ENCODE measurements at regions not wholly inside any gene's neighbourhood (a gene's known extent, or its start where the extent isn't known, plus 50 kb on each side); places are given as distances from the start of the nearest gene placed in this dataset.

DNA sequence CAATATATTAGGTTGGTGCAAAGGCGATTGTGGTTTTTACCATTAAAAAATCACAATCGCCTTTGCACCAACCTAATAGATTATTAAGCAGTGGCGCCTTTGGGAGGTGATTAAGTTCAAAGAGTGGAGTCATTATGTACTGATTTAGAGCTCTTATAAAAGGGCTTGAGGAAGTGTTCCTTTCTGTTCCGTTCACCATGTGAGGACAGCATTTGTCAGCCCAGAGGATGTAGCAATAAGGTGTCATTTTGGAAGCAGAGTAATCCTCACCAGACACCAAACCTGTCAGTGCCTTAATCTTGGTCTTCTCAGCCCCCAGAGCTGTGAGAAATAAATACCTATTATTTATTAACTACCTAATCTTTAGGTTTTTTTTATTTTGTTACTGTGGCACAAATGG, 542.1 kb upstream of the MAN1A1 start:
- H3K4me3 Mint-ChIP-seq (ENCODE audit: unreplicated experiment): no peak overlapping the region
- H3K4me1 Mint-ChIP-seq (ENCODE audit: insufficient read depth, unreplicated experiment): no peaks in the 10 kb centered on the region
- no TSS peak for BruUV-seq (replicated peaks)
- no peak for DNase-seq (ENCODE audit: unreplicated experiment)
- no peak overlapping the region for H3K27ac Mint-ChIP-seq (ENCODE audit: low read depth, unreplicated experiment)
- intact Hi-C loops (cut with micrococcal nuclease): no loop called here
- H3K27me3 Mint-ChIP-seq (ENCODE audit: insufficient read depth, unreplicated experiment): no peaks in the 10 kb centered on the region
- TF ChIP-seq, protein P1, sequence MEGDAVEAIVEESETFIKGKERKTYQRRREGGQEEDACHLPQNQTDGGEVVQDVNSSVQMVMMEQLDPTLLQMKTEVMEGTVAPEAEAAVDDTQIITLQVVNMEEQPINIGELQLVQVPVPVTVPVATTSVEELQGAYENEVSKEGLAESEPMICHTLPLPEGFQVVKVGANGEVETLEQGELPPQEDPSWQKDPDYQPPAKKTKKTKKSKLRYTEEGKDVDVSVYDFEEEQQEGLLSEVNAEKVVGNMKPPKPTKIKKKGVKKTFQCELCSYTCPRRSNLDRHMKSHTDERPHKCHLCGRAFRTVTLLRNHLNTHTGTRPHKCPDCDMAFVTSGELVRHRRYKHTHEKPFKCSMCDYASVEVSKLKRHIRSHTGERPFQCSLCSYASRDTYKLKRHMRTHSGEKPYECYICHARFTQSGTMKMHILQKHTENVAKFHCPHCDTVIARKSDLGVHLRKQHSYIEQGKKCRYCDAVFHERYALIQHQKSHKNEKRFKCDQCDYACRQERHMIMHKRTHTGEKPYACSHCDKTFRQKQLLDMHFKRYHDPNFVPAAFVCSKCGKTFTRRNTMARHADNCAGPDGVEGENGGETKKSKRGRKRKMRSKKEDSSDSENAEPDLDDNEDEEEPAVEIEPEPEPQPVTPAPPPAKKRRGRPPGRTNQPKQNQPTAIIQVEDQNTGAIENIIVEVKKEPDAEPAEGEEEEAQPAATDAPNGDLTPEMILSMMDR (IDR thresholded peaks at IDR 0.05; ENCODE audit: unreplicated experiment): no peak
- H3K9me3 Mint-ChIP-seq (ENCODE audit: unreplicated experiment): no peaks in the 10 kb centered on the region
- ChIA-PET CTCF (interaction anchor here (0.6 to 1.2 kb wide), 4 partner anchors 10 to 87 kb away, joined by 3 to 4 read pairs (median 3); no protein-coding TSS in a partner anchor), POLR2A (interaction anchor here (0.6 to 1.2 kb wide), 4 partner anchors 12 to 779 kb away, joined by 4 read pairs; no protein-coding TSS in a partner anchor)
- no peaks in the 10 kb centered on the region for H3K36me3 Mint-ChIP-seq (ENCODE audit: insufficient read depth, unreplicated experiment)

DNA sequence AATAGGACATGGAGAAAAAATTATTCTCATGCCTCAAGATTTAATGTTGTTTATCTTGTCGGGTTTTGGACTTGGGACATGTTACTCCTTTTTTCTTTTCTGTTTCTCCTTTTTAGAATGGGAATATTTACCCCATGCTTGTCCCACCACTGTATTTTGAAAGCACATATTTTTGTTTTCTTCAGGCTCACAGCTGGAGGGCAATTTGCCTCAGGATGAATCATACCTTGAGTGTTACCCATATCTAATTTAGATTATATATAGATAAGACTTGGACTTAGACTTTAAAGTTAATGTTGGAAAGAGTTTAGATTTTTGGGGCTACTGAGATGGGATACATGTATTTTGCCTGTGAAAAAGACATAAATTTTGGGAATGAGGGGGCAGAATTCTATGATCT, 541.6 kb upstream of the MAN1A1 start:
- no TSS peak for BruUV-seq (replicated peaks)
- no peak overlapping the region for H3K27ac Mint-ChIP-seq (ENCODE audit: low read depth, unreplicated experiment)
- no peaks in the 10 kb centered on the region for H3K4me1 Mint-ChIP-seq (ENCODE audit: insufficient read depth, unreplicated experiment)
- H3K27me3 Mint-ChIP-seq (ENCODE audit: insufficient read depth, unreplicated experiment): no peaks in the 10 kb centered on the region
- no peaks in the 10 kb centered on the region for H3K36me3 Mint-ChIP-seq (ENCODE audit: insufficient read depth, unreplicated experiment)
- no peak overlapping the region for H3K4me3 Mint-ChIP-seq (ENCODE audit: unreplicated experiment)
- H3K9me3 Mint-ChIP-seq (ENCODE audit: unreplicated experiment): no peaks in the 10 kb centered on the region
- ChIA-PET CTCF (interaction anchor here (0.6 kb wide), 1 partner anchor 57 kb away, joined by 3 read pairs; no protein-coding TSS in a partner anchor), POLR2A (interaction anchor here (0.6 kb wide), 1 partner anchor 19 kb away, joined by 4 read pairs; no protein-coding TSS in a partner anchor)
- intact Hi-C loops (cut with micrococcal nuclease): no loop called here
- TF ChIP-seq, protein P1 (IDR thresholded peaks at IDR 0.05; ENCODE audit: unreplicated experiment): no peak
- no peak for DNase-seq (ENCODE audit: unreplicated experiment)

DNA sequence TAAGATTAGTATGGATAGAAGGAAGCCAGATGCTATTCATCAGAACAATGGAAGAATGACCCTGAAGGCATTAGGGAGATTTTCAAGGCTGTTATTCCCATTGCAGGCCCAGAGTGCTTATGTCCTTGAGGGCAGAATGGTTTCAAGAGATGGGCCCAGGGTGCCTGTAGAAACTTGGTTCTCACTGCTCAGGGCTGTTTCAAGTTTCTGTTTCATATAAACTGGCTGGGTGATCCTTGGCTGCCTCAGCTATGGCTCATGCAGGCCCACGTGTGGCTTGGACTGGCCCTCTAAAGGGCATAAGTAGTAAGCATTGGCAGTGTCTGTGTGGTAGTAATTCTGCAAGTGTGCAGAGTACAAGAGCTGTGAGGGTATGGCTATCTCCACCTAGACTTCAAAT, 540.9 kb upstream of the MAN1A1 start:
- ChIA-PET POLR2A (no interaction called here), CTCF (no interaction called here)
- Mint-ChIP-seq H3K4me1 (ENCODE audit: insufficient read depth, unreplicated experiment) (no peaks in the 10 kb centered on the region), H3K4me3 (ENCODE audit: unreplicated experiment) (no peak overlapping the region), H3K27ac (ENCODE audit: low read depth, unreplicated experiment) (no peak overlapping the region), H3K36me3 (ENCODE audit: insufficient read depth, unreplicated experiment) (no peaks in the 10 kb centered on the region), H3K9me3 (ENCODE audit: unreplicated experiment) (no peaks in the 10 kb centered on the region), H3K27me3 (ENCODE audit: insufficient read depth, unreplicated experiment) (no peaks in the 10 kb centered on the region)
- no TSS peak for BruUV-seq (replicated peaks)
- intact Hi-C loops (cut with micrococcal nuclease): no loop called here
- TF ChIP-seq, protein P1 (IDR thresholded peaks at IDR 0.05; ENCODE audit: unreplicated experiment): no peak
- DNase-seq (ENCODE audit: unreplicated experiment): no peak

DNA sequence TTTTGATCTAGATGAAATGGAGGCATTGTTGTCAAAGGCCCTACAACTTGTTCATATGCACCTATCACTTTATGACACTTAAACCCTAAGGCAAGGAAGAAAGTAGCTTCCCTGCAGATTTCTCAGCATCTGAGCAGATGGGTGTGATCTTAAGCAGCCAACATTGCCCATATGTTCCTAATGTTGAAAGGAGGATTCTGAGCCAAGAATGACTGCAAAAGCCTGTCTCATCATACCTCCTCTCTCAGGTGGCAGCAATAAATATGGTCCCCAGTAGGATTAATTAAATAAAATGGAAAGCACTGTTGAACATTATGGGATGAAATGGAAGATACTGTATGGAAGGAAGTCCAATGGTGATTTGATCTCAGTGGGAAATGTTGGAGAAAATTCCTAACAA, 538.1 kb upstream of the MAN1A1 start:
- no peaks in the 10 kb centered on the region for H3K4me1 Mint-ChIP-seq (ENCODE audit: insufficient read depth, unreplicated experiment)
- no peak overlapping the region for H3K4me3 Mint-ChIP-seq (ENCODE audit: unreplicated experiment)
- H3K27me3 Mint-ChIP-seq (ENCODE audit: insufficient read depth, unreplicated experiment): no peaks in the 10 kb centered on the region
- ChIA-PET POLR2A (interaction anchor here (0.5 kb wide), 1 partner anchor 259 kb away, joined by 3 read pairs; no protein-coding TSS in a partner anchor), CTCF (no interaction called here)
- intact Hi-C loops (cut with micrococcal nuclease): no loop called here
- H3K36me3 Mint-ChIP-seq (ENCODE audit: insufficient read depth, unreplicated experiment): no peaks in the 10 kb centered on the region
- no TSS peak for BruUV-seq (replicated peaks)
- no peak overlapping the region for H3K27ac Mint-ChIP-seq (ENCODE audit: low read depth, unreplicated experiment)
- DNase-seq (ENCODE audit: unreplicated experiment): no peak
- TF ChIP-seq, protein P1 (IDR thresholded peaks at IDR 0.05; ENCODE audit: unreplicated experiment): no peak
- no peaks in the 10 kb centered on the region for H3K9me3 Mint-ChIP-seq (ENCODE audit: unreplicated experiment)
